Kidney (tissue), 13 donors: ENCODE measurements at regions not wholly inside any gene's neighbourhood (a gene's known extent, or its start where the extent isn't known, plus 50 kb on each side); places are given as distances from the start of the nearest gene placed in this dataset.

ENCODE experiments used
- DNase-seq, 5 donors: peaks; one replicate each; pipeline ENCODE4 v3.0.0-alpha.2; 2013 to 2020
- FAIRE-seq: peaks from 2 replicates; lab custom pipeline; 2012; peaks lifted over from hg19 to GRCh38; lab: Jason Lieb, UNC
- H3K27ac ChIP-seq, 2 donors: one replicate each; pipeline ENCODE4 v1.7.0; 2013; ENCODE audit warnings: low read depth in 2 of 2, low read length in 2 of 2, inconsistent platforms in 1 of 2
- H3K27me3 ChIP-seq: one replicate; pipeline ENCODE4 v1.7.1; 2013; ENCODE audit warnings: low read length, inconsistent platforms; ENCODE audit not compliant: control insufficient read depth, insufficient read depth
- H3K36me3 ChIP-seq, 3 donors: one replicate each; pipeline versions ENCODE4 v1.7.0 to v1.7.1; 2013; ENCODE audit warnings: low read length in 3 of 3, control low read depth in 1 of 3, inconsistent platforms in 1 of 3; ENCODE audit not compliant: insufficient read depth in 3 of 3, control insufficient read depth in 2 of 3
- H3K4me1 ChIP-seq, 3 donors: one replicate each; pipeline versions ENCODE4 v1.7.0 to v1.7.1; 2013; ENCODE audit warnings: low read length in 3 of 3, inconsistent platforms in 1 of 3, low read depth in 1 of 3; ENCODE audit not compliant: control insufficient read depth in 2 of 3, insufficient read depth in 2 of 3
- H3K4me3 ChIP-seq, 3 donors: one replicate each; pipeline versions ENCODE4 v1.7.0 to v1.8.1; 2013; ENCODE audit warnings: low read length in 3 of 3, control low read depth in 1 of 3, inconsistent platforms in 1 of 3
- H3K9ac ChIP-seq, 3 donors: one replicate each; pipeline versions ENCODE4 v1.7.0 to v1.7.1; 2013; ENCODE audit warnings: low read length in 3 of 3, control low read depth in 1 of 3, inconsistent platforms in 1 of 3
- H3K9me3 ChIP-seq, 3 donors: one replicate each; pipeline versions ENCODE4 v1.7.0 to v1.7.1; 2013; ENCODE audit warnings: low read length in 3 of 3, control low read depth in 1 of 3, inconsistent platforms in 1 of 3; ENCODE audit not compliant: control insufficient read depth in 2 of 3, insufficient read depth in 1 of 3
- intact Hi-C: fragments of 100-400 bp; cut with DNase I; formaldehyde crosslinking; loops from one replicate; pipeline ENCODE4 v1.11.1; 2022
- TF ChIP-seq, protein P1 (sequence below): IDR thresholded peaks from 3 replicates; pipeline ENCODE4 v1.5.1; 2012; ENCODE audit warnings: mild to moderate bottlenecking, moderate library complexity, borderline replicate concordance; ENCODE audit not compliant: insufficient read depth; ENCODE audit errors: extremely low read depth
- donor health status: control.
- donor health status: control.
- donor health status: control.
- donor health status: control.
- donor health status: control.
- donor health status: DM: yes; HTN: yes; CAD: no.
- donor health status: Normal renal cell carcinoma (clear cell type).

GRCh38 chr11:37105427-37105826, 507.4 kb upstream of the RAG2 start:
- Histone ChIP-seq H3K4me3 (no peak overlapping the region), H3K9ac (no peak overlapping the region), H3K27me3 (no peaks in the 10 kb centered on the region), H3K27ac (no peak overlapping the region), H3K36me3 (no peaks in the 10 kb centered on the region), H3K4me1 (no peaks in the 10 kb centered on the region), H3K9me3 (no peaks in the 10 kb centered on the region)
- DNase-seq (peak in 2 of 5 donors; percentile 47 to 53), FAIRE-seq (no peak)
- intact Hi-C loops = no loop called here
- TF ChIP-seq, protein P1, sequence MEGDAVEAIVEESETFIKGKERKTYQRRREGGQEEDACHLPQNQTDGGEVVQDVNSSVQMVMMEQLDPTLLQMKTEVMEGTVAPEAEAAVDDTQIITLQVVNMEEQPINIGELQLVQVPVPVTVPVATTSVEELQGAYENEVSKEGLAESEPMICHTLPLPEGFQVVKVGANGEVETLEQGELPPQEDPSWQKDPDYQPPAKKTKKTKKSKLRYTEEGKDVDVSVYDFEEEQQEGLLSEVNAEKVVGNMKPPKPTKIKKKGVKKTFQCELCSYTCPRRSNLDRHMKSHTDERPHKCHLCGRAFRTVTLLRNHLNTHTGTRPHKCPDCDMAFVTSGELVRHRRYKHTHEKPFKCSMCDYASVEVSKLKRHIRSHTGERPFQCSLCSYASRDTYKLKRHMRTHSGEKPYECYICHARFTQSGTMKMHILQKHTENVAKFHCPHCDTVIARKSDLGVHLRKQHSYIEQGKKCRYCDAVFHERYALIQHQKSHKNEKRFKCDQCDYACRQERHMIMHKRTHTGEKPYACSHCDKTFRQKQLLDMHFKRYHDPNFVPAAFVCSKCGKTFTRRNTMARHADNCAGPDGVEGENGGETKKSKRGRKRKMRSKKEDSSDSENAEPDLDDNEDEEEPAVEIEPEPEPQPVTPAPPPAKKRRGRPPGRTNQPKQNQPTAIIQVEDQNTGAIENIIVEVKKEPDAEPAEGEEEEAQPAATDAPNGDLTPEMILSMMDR = no peak

GRCh38 chr11:37104380-37104779, 506.3 kb upstream of the RAG2 start:
- H3K36me3 ChIP-seq = no peaks in the 10 kb centered on the region
- DNase-seq (no peak), FAIRE-seq (no peak)
- H3K27ac ChIP-seq = no peak overlapping the region
- no peaks in the 10 kb centered on the region for H3K4me1 ChIP-seq
- no peak overlapping the region for H3K4me3 ChIP-seq
- H3K9me3 ChIP-seq = no peaks in the 10 kb centered on the region
- H3K27me3 ChIP-seq = no peaks in the 10 kb centered on the region
- intact Hi-C loops = no loop called here
- no peak overlapping the region for H3K9ac ChIP-seq
- TF ChIP-seq, protein P1 = no peak

DNA sequence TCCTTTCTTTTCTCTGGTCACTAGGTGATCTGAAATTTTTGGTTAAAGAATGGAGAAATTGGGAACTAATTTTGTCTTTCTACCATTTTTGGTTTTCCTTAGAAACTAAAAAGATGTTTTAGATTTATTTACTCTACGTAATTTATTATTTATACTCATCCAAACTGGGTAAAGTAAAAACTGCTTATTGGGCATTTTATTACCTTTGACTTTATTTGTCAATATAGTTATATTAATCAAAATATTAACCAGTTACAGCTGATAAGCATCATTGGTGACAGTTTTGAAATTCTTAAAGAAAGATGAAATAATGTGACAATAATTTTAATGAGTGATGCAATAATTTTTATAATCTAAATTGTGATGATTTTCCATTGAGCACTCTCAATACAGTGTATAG, 502.0 kb upstream of the RAG2 start:
- Histone ChIP-seq H3K4me1 (no peaks in the 10 kb centered on the region), H3K27ac (no peak overlapping the region), H3K27me3 (no peaks in the 10 kb centered on the region), H3K9ac (no peak overlapping the region), H3K9me3 (no peaks in the 10 kb centered on the region), H3K36me3 (no peaks in the 10 kb centered on the region), H3K4me3 (no peak overlapping the region)
- intact Hi-C loops = no loop called here
- TF ChIP-seq, protein P1 = no peak
- no peak for DNase-seq
- no peak for FAIRE-seq

- no peak overlapping the region for H3K9ac ChIP-seq
- no peaks in the 10 kb centered on the region for H3K9me3 ChIP-seq
- TF ChIP-seq, protein P1 = no peak
- H3K27me3 ChIP-seq = no peaks in the 10 kb centered on the region
- no peak for FAIRE-seq
- no peak for DNase-seq
- H3K36me3 ChIP-seq = no peaks in the 10 kb centered on the region
- no peak overlapping the region for H3K27ac ChIP-seq
- no peaks in the 10 kb centered on the region for H3K4me1 ChIP-seq
- H3K4me3 ChIP-seq = no peak overlapping the region
- intact Hi-C loops = no loop called here
Observed at GRCh38 chr11:37092487-37092886, 494.5 kb upstream of the RAG2 start.
